CD4-positive, alpha-beta T cell treated with Interleukin-1 beta for 1 hour (primary cell): ENCODE measurements at regions not wholly inside any gene's neighbourhood (a gene's known extent, or its start where the extent isn't known, plus 50 kb on each side); places are given as distances from the start of the nearest gene placed in this dataset.

Experiments used
- DNase-seq, 2 donors: peaks; one replicate each; pipeline ENCODE4 v3.0.0-alpha.2; 2020 to 2022

- no peak for DNase-seq
These were observed 280.3 kb upstream of the POU3F1 start for GRCh38 chr1:38326856-38327255.

GRCh38 chr1:38326135-38326534 is 279.5 kb upstream of the POU3F1 start:
- no peak for DNase-seq

GRCh38 chr1:38312753-38313152 is 266.2 kb upstream of the POU3F1 start:
- no peak for DNase-seq

GRCh38 chr1:38310079-38310478 is 263.5 kb upstream of the POU3F1 start:
- DNase-seq = no peak

- no peak for DNase-seq
These were observed 262.2 kb upstream of the POU3F1 start for GRCh38 chr1:38308780-38309179.

GRCh38 chr1:38305666-38306065 is 259.1 kb upstream of the POU3F1 start:
- no peak for DNase-seq

- no peak for DNase-seq
These were observed 257.2 kb upstream of the POU3F1 start for GRCh38 chr1:38303843-38304242.

DNA sequence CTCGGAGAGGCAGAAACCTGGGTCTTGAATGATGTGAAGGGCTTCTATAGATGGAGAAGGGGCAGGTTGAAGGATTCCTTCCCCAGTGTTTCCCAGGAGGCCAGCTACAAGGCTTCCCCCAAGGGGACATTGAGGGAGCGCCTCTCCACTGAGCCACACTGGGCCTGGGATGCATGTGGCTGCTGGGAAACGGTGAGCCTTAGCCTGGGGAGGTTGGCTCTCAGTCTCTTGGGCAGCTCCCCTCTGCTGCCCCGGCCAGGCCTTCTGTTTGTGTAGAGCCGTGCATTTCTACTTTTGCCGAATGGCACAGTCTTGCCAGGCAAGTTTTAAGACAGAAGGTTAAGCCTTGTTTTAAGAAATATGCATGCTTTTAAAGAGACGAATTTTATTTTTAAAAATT is 254.4 kb upstream of the POU3F1 start:
- DNase-seq = no peak

DNA sequence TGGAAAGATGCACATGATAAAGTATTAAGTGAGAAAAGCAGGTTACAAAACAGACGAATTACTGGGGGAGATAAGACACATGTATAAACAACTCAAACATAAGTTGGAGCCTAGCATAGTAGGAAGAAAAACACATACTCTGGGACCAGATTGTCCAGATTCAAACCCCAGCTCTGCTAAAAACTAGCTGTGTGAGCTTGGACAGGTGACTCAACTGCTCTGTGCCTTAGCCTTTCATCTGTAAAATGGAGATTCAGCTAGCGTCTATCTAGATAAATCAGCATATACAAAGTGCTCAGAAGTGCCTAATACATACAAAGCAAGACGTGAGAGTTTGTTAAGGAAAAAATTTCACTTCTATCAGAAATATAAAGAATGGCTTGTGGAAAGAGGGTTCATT is 254.0 kb upstream of the POU3F1 start:
- DNase-seq = no peak

- DNase-seq = no peak
These were observed 251.2 kb upstream of the POU3F1 start for GRCh38 chr1:38297842-38298241.

- DNase-seq = no peak
These were observed 250.7 kb upstream of the POU3F1 start for GRCh38 chr1:38297246-38297645.

DNA sequence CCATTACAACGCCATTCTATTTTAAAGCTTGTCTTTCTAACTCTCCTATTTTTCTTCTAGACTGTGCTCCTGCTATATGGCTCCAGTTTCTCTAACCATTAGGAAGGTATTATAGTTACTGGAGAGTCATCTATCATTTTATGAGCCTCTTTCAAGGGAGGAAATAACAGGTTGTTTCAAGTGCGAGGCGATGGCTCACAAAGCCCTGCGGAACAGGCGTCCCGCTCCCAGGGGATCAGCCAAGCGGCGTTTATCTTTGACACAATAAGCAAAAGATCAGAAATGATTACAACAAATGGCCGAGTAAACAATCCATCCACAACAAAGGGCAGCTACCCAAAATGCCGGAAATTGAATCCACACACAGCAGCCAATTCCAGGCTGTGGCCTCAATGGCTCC is 249.5 kb upstream of the POU3F1 start:
- DNase-seq = no peak

DNA sequence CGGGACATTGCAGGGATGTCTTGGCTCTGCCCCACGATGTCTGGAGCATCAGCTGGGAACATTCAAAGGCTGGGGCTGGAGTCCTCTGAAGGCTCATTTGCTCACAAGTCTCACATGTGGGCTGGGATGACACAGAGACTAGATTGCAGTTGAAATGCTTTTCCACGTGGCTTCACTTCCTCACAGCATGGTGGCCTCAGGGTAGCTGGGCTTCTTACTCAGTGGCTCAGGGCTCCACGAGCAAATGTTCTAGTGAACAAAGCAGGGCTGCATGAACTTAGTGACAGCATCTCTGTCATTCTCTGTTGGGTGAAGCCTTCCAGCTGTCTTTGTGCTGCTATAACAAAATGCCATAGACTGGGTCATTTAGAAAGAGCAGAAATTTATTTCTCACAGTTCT is 247.0 kb upstream of the POU3F1 start:
- no peak for DNase-seq

- DNase-seq = no peak
These were observed 246.4 kb upstream of the POU3F1 start for GRCh38 chr1:38292969-38293368.

- DNase-seq = no peak
These were observed 245.4 kb upstream of the POU3F1 start for GRCh38 chr1:38291906-38292521.

GRCh38 chr1:38291336-38291735 is 244.7 kb upstream of the POU3F1 start:
- no peak for DNase-seq

- DNase-seq = no peak
These were observed 242.4 kb upstream of the POU3F1 start for GRCh38 chr1:38289034-38289433.

DNA sequence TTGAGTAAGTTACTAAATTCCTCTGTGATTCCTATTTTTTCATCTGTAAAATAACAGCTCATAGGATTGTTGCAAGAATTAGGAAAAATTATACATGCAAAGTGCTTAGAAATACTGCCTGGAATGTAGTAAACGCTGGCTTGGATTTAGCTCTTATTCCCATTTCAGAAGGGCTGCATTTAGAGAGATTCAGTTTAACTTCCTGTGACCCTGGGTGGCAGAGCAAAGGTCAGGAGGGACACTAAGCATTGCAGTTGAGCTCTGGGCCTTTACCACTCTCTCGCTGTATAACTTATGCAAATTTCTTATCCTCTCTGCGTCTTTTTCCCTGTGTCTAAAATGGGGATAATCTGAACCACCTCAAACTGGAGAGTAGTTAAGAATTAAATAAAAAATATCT is 241.0 kb upstream of the POU3F1 start:
- DNase-seq = no peak

DNA sequence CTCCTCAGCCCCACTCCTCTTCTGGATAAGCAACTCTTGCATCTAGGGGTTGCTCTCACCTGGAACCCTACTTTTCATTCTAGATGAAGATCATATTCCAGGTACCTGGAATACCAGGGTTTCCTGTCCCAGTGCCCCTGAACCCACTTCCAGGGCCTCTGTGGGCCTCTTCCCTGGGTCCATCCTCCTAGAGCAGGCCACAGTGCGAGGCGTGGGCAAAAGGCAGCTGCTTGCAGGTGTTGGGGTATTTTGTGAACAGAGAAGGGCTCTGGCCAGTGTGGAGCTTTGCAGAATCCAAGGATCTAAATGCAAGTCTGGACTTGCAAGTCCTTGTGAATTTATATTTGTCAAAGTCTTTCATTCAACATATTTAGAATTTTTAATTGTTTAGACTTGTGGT is 240.4 kb upstream of the POU3F1 start:
- DNase-seq = no peak

DNA sequence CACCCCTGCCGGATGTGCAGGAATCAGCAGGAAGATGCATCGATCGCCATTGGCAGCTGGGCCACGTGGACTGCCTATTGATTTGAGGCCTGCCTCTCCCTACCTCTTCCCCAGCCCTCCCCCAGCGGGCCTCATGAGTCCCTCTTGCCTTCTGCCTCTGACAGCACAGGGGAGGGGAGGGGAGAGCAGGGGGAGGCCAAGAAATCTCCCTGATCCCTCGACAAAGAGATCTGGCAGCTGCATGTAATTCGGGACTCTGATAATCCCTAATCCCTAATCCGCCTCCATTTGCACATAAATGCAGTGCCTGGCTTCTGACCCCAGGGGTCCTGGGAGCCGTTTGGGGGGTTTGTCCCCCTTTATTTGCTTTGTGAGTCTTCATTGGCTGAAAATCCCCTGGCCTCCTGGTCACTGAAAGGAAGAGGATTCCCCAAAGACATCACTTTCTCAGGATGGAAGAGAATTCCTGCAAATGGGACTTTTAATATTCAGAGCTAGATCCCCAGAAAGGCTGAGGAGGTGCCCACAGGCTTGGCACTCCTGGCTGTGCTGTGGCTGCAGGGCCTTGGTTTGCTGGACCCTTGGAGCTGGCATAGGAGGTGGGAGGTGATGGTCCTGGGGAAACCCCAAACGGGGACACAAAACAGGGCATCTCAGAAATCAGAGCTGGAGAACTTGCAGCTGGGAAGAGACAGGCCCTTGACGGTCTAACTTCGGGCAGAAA is 239.4 kb upstream of the POU3F1 start:
- no peak for DNase-seq

DNA sequence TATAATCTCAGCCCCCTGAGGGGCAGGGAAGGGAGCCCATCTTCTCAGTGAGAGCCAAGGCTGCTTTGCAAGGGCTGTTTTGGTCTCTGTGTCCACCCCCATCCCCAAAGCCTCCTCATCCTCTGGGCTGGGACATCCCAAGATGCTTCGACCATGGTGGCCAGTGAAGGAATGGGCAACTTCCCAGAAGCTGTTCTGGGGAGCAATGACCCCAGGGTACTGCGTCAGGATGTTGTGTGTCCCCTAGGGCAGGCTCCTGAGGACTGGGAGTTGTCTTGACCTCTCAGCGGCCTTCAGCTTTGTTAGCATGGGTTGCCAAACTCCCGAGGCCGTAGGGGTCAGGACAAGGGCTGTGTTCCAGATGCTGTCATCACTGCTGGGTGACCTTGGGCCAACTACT is 238.4 kb upstream of the POU3F1 start:
- no peak for DNase-seq

DNA sequence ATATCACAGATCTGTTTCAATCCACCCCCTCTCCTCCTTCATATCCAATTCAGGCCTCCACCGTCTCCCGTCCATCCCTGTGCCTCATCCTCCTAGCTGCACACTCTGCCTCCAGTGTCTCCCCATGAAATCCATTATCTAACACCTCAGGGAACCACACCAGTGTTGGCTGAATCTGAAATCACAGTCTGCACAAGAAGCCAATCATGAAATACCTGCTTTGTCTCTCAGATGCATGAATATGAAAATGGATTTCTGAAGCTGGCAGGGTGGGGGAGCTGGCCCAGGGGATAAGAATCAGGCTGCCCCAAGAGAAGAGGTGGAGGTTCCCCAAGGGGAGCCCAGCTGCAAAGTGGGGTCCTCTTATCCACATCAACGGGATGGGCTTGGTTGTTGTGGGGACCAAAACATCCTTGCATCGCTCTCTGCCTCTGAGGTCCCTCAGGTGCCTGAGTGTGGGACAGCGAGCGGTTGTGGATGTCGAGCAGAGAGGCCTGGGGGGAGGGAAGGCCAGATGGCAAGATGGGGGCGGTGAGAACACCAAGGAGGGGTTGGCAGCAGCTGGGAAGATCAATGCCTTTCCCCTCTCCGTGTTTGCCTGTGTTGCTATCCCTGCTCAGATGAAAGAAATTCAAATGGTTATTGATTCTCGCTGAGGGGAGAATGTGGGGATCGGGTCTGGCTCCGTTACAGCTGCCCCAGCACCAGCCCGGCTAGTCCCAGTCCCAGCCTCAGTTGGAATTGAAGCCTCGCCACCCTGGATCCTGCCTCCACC is 237.3 kb upstream of the POU3F1 start:
- DNase-seq = no peak

- no peak for DNase-seq
These were observed 232.6 kb upstream of the POU3F1 start for GRCh38 chr1:38279148-38279547.

- no peak for DNase-seq
These were observed 231.1 kb upstream of the POU3F1 start for GRCh38 chr1:38277646-38278045.
